ENCODE measurements at regions not wholly inside any gene's neighbourhood (a gene's known extent, or its start where the extent isn't known, plus 50 kb on each side); places are given as distances from the start of the nearest gene placed in this dataset.

DNA sequence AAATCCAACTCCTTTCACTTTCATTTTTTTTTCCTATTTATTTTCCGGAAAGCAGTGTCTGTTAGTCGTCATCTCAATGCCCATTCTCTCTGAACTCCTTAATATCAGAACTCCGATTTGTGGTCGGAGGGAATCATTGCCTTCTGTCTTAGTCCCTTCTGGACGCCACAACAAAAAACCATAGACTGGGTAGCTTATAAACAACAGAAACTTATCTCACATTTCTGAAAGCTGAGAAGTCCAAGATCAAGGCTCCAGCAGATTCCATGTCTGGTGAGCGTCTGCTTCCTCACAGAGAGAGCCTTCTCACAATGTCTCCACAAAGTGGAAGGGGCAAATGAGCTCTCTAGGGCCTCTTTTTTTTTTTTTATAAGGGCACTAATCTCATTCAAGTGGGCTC, 296.6 kb upstream of the CDH11 start:
- TF ChIP-seq, protein P1, sequence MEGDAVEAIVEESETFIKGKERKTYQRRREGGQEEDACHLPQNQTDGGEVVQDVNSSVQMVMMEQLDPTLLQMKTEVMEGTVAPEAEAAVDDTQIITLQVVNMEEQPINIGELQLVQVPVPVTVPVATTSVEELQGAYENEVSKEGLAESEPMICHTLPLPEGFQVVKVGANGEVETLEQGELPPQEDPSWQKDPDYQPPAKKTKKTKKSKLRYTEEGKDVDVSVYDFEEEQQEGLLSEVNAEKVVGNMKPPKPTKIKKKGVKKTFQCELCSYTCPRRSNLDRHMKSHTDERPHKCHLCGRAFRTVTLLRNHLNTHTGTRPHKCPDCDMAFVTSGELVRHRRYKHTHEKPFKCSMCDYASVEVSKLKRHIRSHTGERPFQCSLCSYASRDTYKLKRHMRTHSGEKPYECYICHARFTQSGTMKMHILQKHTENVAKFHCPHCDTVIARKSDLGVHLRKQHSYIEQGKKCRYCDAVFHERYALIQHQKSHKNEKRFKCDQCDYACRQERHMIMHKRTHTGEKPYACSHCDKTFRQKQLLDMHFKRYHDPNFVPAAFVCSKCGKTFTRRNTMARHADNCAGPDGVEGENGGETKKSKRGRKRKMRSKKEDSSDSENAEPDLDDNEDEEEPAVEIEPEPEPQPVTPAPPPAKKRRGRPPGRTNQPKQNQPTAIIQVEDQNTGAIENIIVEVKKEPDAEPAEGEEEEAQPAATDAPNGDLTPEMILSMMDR (IDR thresholded peaks at IDR 0.05), result no peak
- TF ChIP-seq POLR2A (IDR thresholded peaks at IDR 0.05), result no peak

Measured in uterus (tissue), 2 donors.